H1 (cell line): ENCODE measurements at regions not wholly inside any gene's neighbourhood (a gene's known extent, or its start where the extent isn't known, plus 50 kb on each side); places are given as distances from the start of the nearest gene placed in this dataset.

Experiments
- CTCF ChIA-PET: fragments of 300-600 bp; sonication (Branson Sonifier 250); formaldehyde crosslinking; loops from one replicate; lab custom pipeline; 2021; ENCODE audit not compliant: partially characterized antibody; lab: Charles Lee
- POLR2A ChIA-PET: fragments of 300-600 bp; sonication (Branson Sonifier 250); formaldehyde crosslinking; loops from one replicate; lab custom pipeline; 2021; ENCODE audit warnings: inconsistent platforms; ENCODE audit not compliant: partially characterized antibody; lab: Charles Lee
- DNase-seq, 2 experiments: peaks; one replicate each; pipeline versions ENCODE4 v3.0.0 to v3.0.0-alpha.2; 2010 to 2022; ENCODE audit warnings: low spot score in 2 of 2, low read depth in 1 of 2, mixed read lengths in 1 of 2
- FAIRE-seq: peaks from 2 replicates; lab custom pipeline; 2011; peaks lifted over from hg19 to GRCh38; lab: Jason Lieb, UNC
- H2AFZ ChIP-seq: 2 replicates; pipeline ENCODE4 v1.8.1; 2012; ENCODE audit warnings: low read length, inconsistent platforms
- H2AK5ac ChIP-seq: 2 replicates; pipeline ENCODE4 v1.6.1; 2013; ENCODE audit warnings: low read depth, low read length
- H2BK120ac ChIP-seq: replicated peaks from 2 replicates; pipeline ENCODE3; 2013; ENCODE audit warnings: low read depth, low read length, inconsistent platforms
- H2BK12ac ChIP-seq: 2 replicates; pipeline ENCODE4 v1.6.1; 2013; ENCODE audit warnings: low read depth, low read length
- H2BK15ac ChIP-seq: 2 replicates; pipeline ENCODE4 v1.6.1; 2013; ENCODE audit warnings: low read length
- H2BK20ac ChIP-seq: 2 replicates; pipeline ENCODE4 v1.6.1; 2013; ENCODE audit warnings: low read length
- H2BK5ac ChIP-seq: 2 replicates; pipeline ENCODE4 v1.6.1; 2013; ENCODE audit warnings: low read depth, low read length
- H3K14ac ChIP-seq: 2 replicates; pipeline ENCODE4 v1.6.1; 2013; ENCODE audit warnings: inconsistent platforms; ENCODE audit not compliant: insufficient read length
- H3K18ac ChIP-seq: 2 replicates; pipeline ENCODE4 v1.6.1; 2013; ENCODE audit warnings: low read length; ENCODE audit errors: extremely low read depth
- H3K23ac ChIP-seq: 2 replicates; pipeline ENCODE4 v1.6.1; 2013; ENCODE audit warnings: inconsistent platforms; ENCODE audit not compliant: insufficient read length
- H3K23me2 ChIP-seq: 2 replicates; pipeline ENCODE4 v1.6.1; 2013; ENCODE audit warnings: low read depth, low read length
- H3K27ac ChIP-seq: 2 replicates; pipeline ENCODE4 v1.6.1; 2011; ENCODE audit warnings: low read depth, low read length, inconsistent platforms
- H3K27me3 ChIP-seq, 4 experiments: replicated peaks in 1 of 4; 1 replicate in 1 of 4; 2 replicates in 3 of 4; pipeline versions ENCODE4 v1.6.1 to v1.8.1; 2011 to 2013; ENCODE audit warnings: low read length in 3 of 4, mild to moderate bottlenecking in 3 of 4, inconsistent platforms in 2 of 4, mixed read lengths in 2 of 4, moderate library complexity in 1 of 4; ENCODE audit not compliant: control insufficient read depth in 3 of 4, insufficient read depth in 3 of 4; ENCODE audit errors: extremely low read depth in 1 of 4
- H3K36me3 ChIP-seq, 4 experiments: 2 replicates each; pipeline versions ENCODE4 v1.6.1 to v1.8.1; 2011 to 2013; ENCODE audit warnings: mild to moderate bottlenecking in 4 of 4, low read length in 3 of 4, moderate library complexity in 2 of 4, control low read depth in 1 of 4, inconsistent platforms in 1 of 4; ENCODE audit not compliant: insufficient read depth in 4 of 4, control insufficient read depth in 2 of 4
- H3K4ac ChIP-seq: replicated peaks from 2 replicates; pipeline ENCODE3; 2013; ENCODE audit warnings: low read length, low read depth, mixed read lengths, inconsistent platforms; ENCODE audit not compliant: insufficient read length
- H3K4me1 ChIP-seq, 4 experiments: replicated peaks in 1 of 4; 1 replicate in 1 of 4; 2 replicates in 3 of 4; pipeline versions ENCODE4 v1.6.1 to v1.8.1; 2011 to 2013; ENCODE audit warnings: low read length in 3 of 4, inconsistent platforms in 2 of 4, mixed read lengths in 1 of 4; ENCODE audit not compliant: insufficient read depth in 4 of 4, control insufficient read depth in 3 of 4
- H3K4me2 ChIP-seq, 2 experiments: 2 replicates each; pipeline versions ENCODE4 v1.6.1 to v1.8.1; 2011 to 2013; ENCODE audit warnings: low read depth in 2 of 2, low read length in 2 of 2, control low read depth in 1 of 2, inconsistent platforms in 1 of 2, mild to moderate bottlenecking in 1 of 2; ENCODE audit not compliant: insufficient read depth in 1 of 2
- H3K4me3 ChIP-seq, 4 experiments: fragments of 200-600, 300-600 bp in 1 of 4; sonication (generic), shearing (Covaris generic), sonication (Bioruptor Twin) in 1 of 4; 2 replicates each; pipeline versions ENCODE4 v1.5.1 to v1.8.1; 2011 to 2016; ENCODE audit warnings: low read length in 4 of 4, low read depth in 3 of 4, control low read depth in 2 of 4, inconsistent platforms in 2 of 4, mild to moderate bottlenecking in 2 of 4, mixed read lengths in 1 of 4, moderate library complexity in 1 of 4; ENCODE audit not compliant: insufficient read depth in 2 of 4; ENCODE audit errors: extremely low read depth in 1 of 4
- H3K56ac ChIP-seq: replicated peaks from 2 replicates; pipeline ENCODE3; 2013; ENCODE audit warnings: low read depth, mild to moderate bottlenecking, mixed read lengths, low read length, inconsistent platforms; ENCODE audit not compliant: insufficient read length
- H3K79me1 ChIP-seq: 2 replicates; pipeline ENCODE4 v1.6.1; 2013; ENCODE audit warnings: low read depth, low read length, control low read depth
- H3K79me2 ChIP-seq, 2 experiments: 2 replicates each; pipeline versions ENCODE4 v1.6.1 to v1.8.1; 2012 to 2013; ENCODE audit warnings: low read length in 2 of 2, mild to moderate bottlenecking in 2 of 2, inconsistent platforms in 1 of 2; ENCODE audit not compliant: insufficient read depth in 2 of 2, control insufficient read depth in 1 of 2
- H3K9ac ChIP-seq, 4 experiments: replicated peaks in 1 of 4; 1 replicate in 1 of 4; 2 replicates in 3 of 4; pipeline versions ENCODE4 v1.6.1 to v1.8.1; 2011 to 2013; ENCODE audit warnings: low read depth in 3 of 4, low read length in 3 of 4, control low read depth in 2 of 4, mild to moderate bottlenecking in 2 of 4, moderate library complexity in 2 of 4, inconsistent platforms in 1 of 4; ENCODE audit errors: extremely low read depth in 1 of 4
- H3K9me3 ChIP-seq, 2 experiments: 2 replicates each; pipeline versions ENCODE4 v1.6.1 to v1.8.1; 2012 to 2013; ENCODE audit warnings: mild to moderate bottlenecking in 2 of 2, moderate library complexity in 2 of 2, control low read depth in 1 of 2, inconsistent platforms in 1 of 2, low read depth in 1 of 2, low read length in 1 of 2, mixed read lengths in 1 of 2; ENCODE audit not compliant: insufficient read depth in 2 of 2
- H4K20me1 ChIP-seq, 2 experiments: replicated peaks in 1 of 2; 2 replicates each; pipeline versions ENCODE3 to v1.8.1; 2011 to 2013; ENCODE audit warnings: inconsistent platforms in 2 of 2, low read length in 2 of 2, mild to moderate bottlenecking in 1 of 2; ENCODE audit not compliant: insufficient read depth in 2 of 2, control insufficient read depth in 1 of 2
- H4K5ac ChIP-seq: 2 replicates; pipeline ENCODE4 v1.6.1; 2013; ENCODE audit warnings: low read length, low read depth, mixed read lengths, inconsistent platforms; ENCODE audit not compliant: insufficient read length
- H4K8ac ChIP-seq: 2 replicates; pipeline ENCODE4 v1.8.0; 2013; ENCODE audit warnings: mild to moderate bottlenecking, moderate library complexity, low read length, inconsistent platforms; ENCODE audit not compliant: insufficient read depth; ENCODE audit errors: extremely low read depth
- H4K91ac ChIP-seq: replicated peaks from 2 replicates; pipeline ENCODE3; 2013; ENCODE audit warnings: low read length, mixed read lengths, inconsistent platforms; ENCODE audit not compliant: insufficient read length
- CBX8 ChIP-seq: fragments of 300-800, 300-1000 bp; sonication (generic); IDR thresholded peaks from 2 replicates; pipeline ENCODE4 v1.7.1; 2016; ENCODE audit warnings: low read depth, low read length, borderline replicate concordance
- CHD2 ChIP-seq: IDR thresholded peaks from 2 replicates; pipeline ENCODE4 v1.6.1; 2012; ENCODE audit warnings: low read length, improper control_type of control experiment
- CTBP2 ChIP-seq: IDR thresholded peaks from 2 replicates; pipeline ENCODE4 v1.7.0; 2011; ENCODE audit warnings: borderline replicate concordance, mild to moderate bottlenecking, moderate library complexity, mixed read lengths, low read length; ENCODE audit not compliant: insufficient read depth, insufficient read length
- EGR1 ChIP-seq: IDR thresholded peaks from 2 replicates; pipeline ENCODE4 v1.6.1; 2011; ENCODE audit warnings: low read depth, low read length, borderline replicate concordance
- POLR2AphosphoS5 ChIP-seq: IDR thresholded peaks from 2 replicates; pipeline ENCODE4 v1.6.1; 2011; ENCODE audit warnings: low read depth, low read length
- RAD21 ChIP-seq, 2 experiments: IDR thresholded peaks in 1 of 2; conservative IDR thresholded peaks in 1 of 2; 2 replicates each; pipeline ENCODE4 v1.6.1; 2011; ENCODE audit warnings: low read depth in 2 of 2, low read length in 2 of 2, improper control_type of control experiment in 1 of 2, inconsistent platforms in 1 of 2, mild to moderate bottlenecking in 1 of 2, moderate library complexity in 1 of 2
- RFX5 ChIP-seq: IDR thresholded peaks from 2 replicates; pipeline ENCODE4 v1.6.1; 2011; ENCODE audit warnings: low read depth, low read length, improper control_type of control experiment, borderline replicate concordance
- RNF2 ChIP-seq: fragments of 200-900, 300-1000 bp; sonication (generic); IDR thresholded peaks from 2 replicates; pipeline ENCODE4 v1.7.1; 2016; ENCODE audit warnings: borderline replicate concordance, low read depth, mild to moderate bottlenecking, antibody characterized with exemption, low read length; ENCODE audit not compliant: poor library complexity, severe bottlenecking; ENCODE audit errors: missing control alignments
- SIN3A ChIP-seq, 2 experiments: IDR thresholded peaks in 1 of 2; conservative IDR thresholded peaks in 1 of 2; 2 replicates each; pipeline ENCODE4 v1.6.1; 2011 to 2012; ENCODE audit warnings: low read length in 2 of 2, improper control_type of control experiment in 1 of 2, low read depth in 1 of 2, mild to moderate bottlenecking in 1 of 2
- SIX5 ChIP-seq: IDR thresholded peaks from 2 replicates; pipeline ENCODE4 v1.6.1; 2011; ENCODE audit warnings: mild to moderate bottlenecking, low read depth, low read length
- SP2 ChIP-seq: IDR thresholded peaks from 2 replicates; pipeline ENCODE4 v1.6.1; 2012; ENCODE audit warnings: mild to moderate bottlenecking, low read length, inconsistent platforms
- SRF ChIP-seq: IDR thresholded peaks from 2 replicates; pipeline ENCODE4 v1.6.1; 2011; ENCODE audit warnings: mild to moderate bottlenecking, low read depth, low read length, moderate library complexity
- WGBS, 2 experiments: shearing (Covaris generic) in 1 of 2; methylation state at CpG; one replicate each; pipeline versions ENCODE4 v1.1.6 to v1.1.7; 2013 to 2015; ENCODE audit warnings: low lambda C conversion rate in 2 of 2, mixed read lengths in 2 of 2, inconsistent platforms in 1 of 2, low coverage in 1 of 2, missing lambda C conversion rate in 1 of 2; ENCODE audit not compliant: insufficient replicate concordance in 2 of 2, insufficient coverage in 1 of 2, insufficient read length in 1 of 2; ENCODE audit errors: extremely low coverage in 1 of 2, missing lambda C conversion rate in 1 of 2; 5-methylcytosine and 5-hydroxymethylcytosine counted together

DNA sequence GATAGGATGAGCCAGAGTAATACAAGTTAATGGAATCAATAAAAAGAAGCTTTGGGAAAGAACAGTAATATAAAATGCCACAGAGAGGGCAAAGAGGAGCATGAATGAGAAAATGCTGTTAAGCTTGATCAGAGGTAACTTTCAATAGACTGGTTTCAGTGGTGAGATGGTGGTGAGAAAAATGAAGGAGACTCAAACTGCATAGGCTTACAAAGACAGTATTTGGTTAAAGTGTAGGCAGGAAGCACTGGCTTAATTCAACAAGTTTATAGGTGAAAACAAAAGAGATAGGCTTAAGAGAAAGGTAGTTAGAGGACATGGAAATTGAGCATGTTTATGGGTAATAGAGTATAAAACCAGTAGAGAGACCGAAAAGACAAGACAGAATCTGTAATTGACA, 298.6 kb upstream of the ADAMTS5 start:
- Histone ChIP-seq H3K79me1 (no peaks in the 10 kb centered on the region), H4K8ac (no peak overlapping the region), H2BK15ac (no peak overlapping the region), H3K23ac (no peak overlapping the region), H2BK20ac (no peak overlapping the region), H3K4me2 (no peak overlapping the region), H2AFZ (no peak overlapping the region), H3K27ac (no peak overlapping the region), H2BK120ac (no peak overlapping the region), H3K14ac (no peak overlapping the region), H2BK5ac (no peak overlapping the region), H3K4me1 (no peaks in the 10 kb centered on the region), H3K9ac (no peak overlapping the region), H3K79me2 (no peaks in the 10 kb centered on the region), H3K23me2 (no peaks in the 10 kb centered on the region), H3K9me3 (no peaks in the 10 kb centered on the region), H2BK12ac (no peak overlapping the region), H3K18ac (no peak overlapping the region), H3K4me3 (no peak overlapping the region), H3K56ac (no peak overlapping the region), H3K36me3 (no peaks in the 10 kb centered on the region), H3K4ac (no peak overlapping the region), H4K5ac (no peak overlapping the region), H2AK5ac (no peak overlapping the region), H4K20me1 (no peaks in the 10 kb centered on the region), H4K91ac (no peak overlapping the region), H3K27me3 (no peaks in the 10 kb centered on the region)
- DNase-seq (no peak), FAIRE-seq (no peak)
- ChIA-PET CTCF (no interaction called here), POLR2A (no interaction called here)
- 100% methylated on average over 1 of the region's 1 CpG; no CpG with 5 or more reads in 1 of the 2 experiments for WGBS, 2 experiments
- no peak for TF ChIP-seq CBX8
- no peak for TF ChIP-seq RAD21 (IDR thresholded peaks at IDR 0.05 in 1 of 2, conservative IDR thresholded peaks at IDR 0.05 in 1 of 2; ENCODE audit: low read depth in 2 of 2, low read length in 2 of 2)
- TF ChIP-seq CHD2: no peak
- no peak for TF ChIP-seq SP2
- no peak for TF ChIP-seq EGR1
- no peak for TF ChIP-seq SIN3A (conservative IDR thresholded peaks at IDR 0.05 in 1 of 2, IDR thresholded peaks at IDR 0.05 in 1 of 2; ENCODE audit: low read depth in 1 of 2, low read length in 2 of 2)
- no peak for TF ChIP-seq POLR2AphosphoS5
- no peak for TF ChIP-seq SRF
- TF ChIP-seq RNF2: no peak
- no peak for TF ChIP-seq SIX5
- TF ChIP-seq RFX5: no peak
- TF ChIP-seq CTBP2: no peak
